GM23248 (cell line): ENCODE measurements at regions not wholly inside any gene's neighbourhood (a gene's known extent, or its start where the extent isn't known, plus 50 kb on each side); places are given as distances from the start of the nearest gene placed in this dataset.

Source experiments
- DNase-seq: peaks from one replicate; pipeline ENCODE4 v3.0.0-alpha.2; 2015
- H2AFZ ChIP-seq: fragments of 200-600 bp; sonication (generic); 2 replicates; pipeline ENCODE4 v1.6.1; 2016; ENCODE audit warnings: antibody characterized with exemption
- H3F3A ChIP-seq: fragments of 200-600 bp; sonication (generic); 2 replicates; pipeline ENCODE4 v1.6.1; 2016; ENCODE audit warnings: mild to moderate bottlenecking, antibody characterized with exemption, mixed run types; ENCODE audit not compliant: insufficient read depth
- H3K27ac ChIP-seq: fragments of 200-600 bp; sonication (generic); 2 replicates; pipeline ENCODE4 v1.5.1; 2016; ENCODE audit warnings: mild to moderate bottlenecking
- H3K27me3 ChIP-seq: fragments of 200-600 bp; sonication (generic); replicated peaks from 2 replicates; pipeline ENCODE4 v1.6.1; 2016; ENCODE audit warnings: mild to moderate bottlenecking; ENCODE audit not compliant: insufficient read depth
- H3K36me3 ChIP-seq: fragments of 200-600 bp; sonication (generic); 2 replicates; pipeline ENCODE4 v1.6.1; 2016; ENCODE audit warnings: low read depth, mild to moderate bottlenecking
- H3K4me1 ChIP-seq: fragments of 200-600 bp; sonication (generic); 2 replicates; pipeline ENCODE4 v1.6.1; 2016; ENCODE audit warnings: mild to moderate bottlenecking; ENCODE audit not compliant: insufficient read depth
- H3K4me2 ChIP-seq: fragments of 200-600 bp; sonication (generic); one replicate; pipeline ENCODE4 v1.6.1; 2016; ENCODE audit warnings: mild to moderate bottlenecking; ENCODE audit not compliant: unreplicated experiment
- H3K4me3 ChIP-seq: fragments of 200-600 bp; sonication (generic); 2 replicates; pipeline ENCODE4 v1.5.1; 2016; ENCODE audit warnings: mild to moderate bottlenecking
- H3K79me2 ChIP-seq: fragments of 200-600 bp; sonication (generic); 2 replicates; pipeline ENCODE4 v1.6.1; 2016; ENCODE audit warnings: mild to moderate bottlenecking; ENCODE audit not compliant: insufficient read depth
- H3K9ac ChIP-seq: fragments of 200-600 bp; sonication (generic); 2 replicates; pipeline ENCODE4 v1.6.1; 2016; ENCODE audit warnings: mild to moderate bottlenecking
- H3K9me2 ChIP-seq: fragments of 200-600 bp; sonication (generic); 2 replicates; pipeline ENCODE4 v1.6.1; 2016; ENCODE audit warnings: mixed run types, mild to moderate bottlenecking, moderate library complexity; ENCODE audit not compliant: insufficient read depth
- H3K9me3 ChIP-seq: fragments of 200-600 bp; sonication (generic); one replicate; pipeline ENCODE4 v1.6.1; 2017; ENCODE audit warnings: low read depth
- H4K20me1 ChIP-seq: fragments of 200-600 bp; sonication (generic); 2 replicates; pipeline ENCODE4 v1.6.0; 2016; ENCODE audit not compliant: insufficient read depth
- EZH2 ChIP-seq: fragments of 200-600 bp; sonication (generic); IDR thresholded peaks from 2 replicates; pipeline ENCODE4 v1.6.1; 2018; ENCODE audit warnings: antibody characterized with exemption, mild to moderate bottlenecking; ENCODE audit not compliant: insufficient read depth, poor library complexity, severe bottlenecking
- EZH2phosphoT487 ChIP-seq: fragments of 200-600 bp; sonication (generic); IDR thresholded peaks from 2 replicates; pipeline ENCODE4 v1.6.1; 2018; ENCODE audit warnings: antibody characterized with exemption, moderate library complexity, mild to moderate bottlenecking, low read depth; ENCODE audit not compliant: insufficient read depth
- WGBS, 2 experiments: methylation state at CpG; one replicate each; pipeline ENCODE4 v1.1.6; 2015 to 2017; ENCODE audit warnings: low lambda C conversion rate in 2 of 2, low coverage in 1 of 2; ENCODE audit errors: missing lambda C conversion rate in 2 of 2; 5-methylcytosine and 5-hydroxymethylcytosine counted together
- in situ Hi-C: fragments of 300-500 bp; cut with MboI; formaldehyde crosslinking; loops from 2 replicates; pipeline ENCODE4 v1.15.0; 2020

- no peak overlapping the region for H3K9ac ChIP-seq
- no peaks in the 10 kb centered on the region for H4K20me1 ChIP-seq
- no peaks in the 10 kb centered on the region for H3K27me3 ChIP-seq
- WGBS, 2 experiments, result 97% methylated on average over 6 to 12 of the region's 12 CpGs
- in situ Hi-C loops, result no loop called here
- no peaks in the 10 kb centered on the region for H3F3A ChIP-seq
- H3K27ac ChIP-seq, result no peak overlapping the region
- no peak overlapping the region for H3K4me2 ChIP-seq
- peaks cover 13% of the 10 kb centered on the region for H3K4me1 ChIP-seq
- H3K9me2 ChIP-seq, result no peaks in the 10 kb centered on the region
- DNase-seq, result no peak
- TF ChIP-seq EZH2 (no peak), EZH2phosphoT487 (no peak)
- H3K4me3 ChIP-seq, result no peak overlapping the region
- H3K9me3 ChIP-seq, result no peaks in the 10 kb centered on the region
- H3K79me2 ChIP-seq, result no peaks in the 10 kb centered on the region
- no peaks in the 10 kb centered on the region for H3K36me3 ChIP-seq
- no peak overlapping the region for H2AFZ ChIP-seq
Measured at GRCh38 chr2:20567159-20567925, 83.6 kb downstream of the HS1BP3 start.
